Keratinocyte (primary cell): ENCODE measurements at regions not wholly inside any gene's neighbourhood (a gene's known extent, or its start where the extent isn't known, plus 50 kb on each side); places are given as distances from the start of the nearest gene placed in this dataset.

Source experiments
- DNase-seq: peaks from one replicate; pipeline ENCODE4 v3.0.0-alpha.2; 2011; ENCODE audit warnings: low read depth, missing footprints, low spot score
- FAIRE-seq: peaks from 2 replicates; lab custom pipeline; 2011; peaks lifted over from hg19 to GRCh38; lab: Jason Lieb, UNC
- H2AFZ ChIP-seq: 2 replicates; pipeline ENCODE4 v1.6.0; 2012; ENCODE audit warnings: low read length, control low read depth, inconsistent platforms; ENCODE audit not compliant: control insufficient read depth
- H3K27ac ChIP-seq: 2 replicates; pipeline ENCODE4 v1.5.1; 2011; ENCODE audit warnings: low read length; ENCODE audit not compliant: control insufficient read depth, insufficient read depth
- H3K27me3 ChIP-seq: 3 replicates; pipeline ENCODE4 v1.6.0; 2011; ENCODE audit warnings: low read length; ENCODE audit not compliant: control insufficient read depth, insufficient read depth; ENCODE audit errors: extremely low read depth
- H3K36me3 ChIP-seq, 2 experiments: 2 replicates in 1 of 2; 3 replicates in 1 of 2; pipeline ENCODE4 v1.5.1; 2011; ENCODE audit warnings: low read length in 2 of 2, mild to moderate bottlenecking in 1 of 2; ENCODE audit not compliant: control insufficient read depth in 2 of 2, insufficient read depth in 2 of 2; ENCODE audit errors: extremely low read depth in 1 of 2
- H3K4me1 ChIP-seq: 3 replicates; pipeline ENCODE4 v1.5.1; 2011; ENCODE audit warnings: low read length; ENCODE audit not compliant: control insufficient read depth, insufficient read depth; ENCODE audit errors: extremely low read depth
- H3K4me2 ChIP-seq: 3 replicates; pipeline ENCODE4 v1.6.0; 2011; ENCODE audit warnings: low read depth, low read length; ENCODE audit not compliant: control insufficient read depth, insufficient read depth; ENCODE audit errors: extremely low read depth
- H3K4me3 ChIP-seq, 3 experiments: fragments of 200-600 bp in 1 of 3; sonication (generic) in 1 of 3; 2 replicates in 2 of 3; 3 replicates in 1 of 3; pipeline ENCODE4 v1.5.1; 2011 to 2016; ENCODE audit warnings: low read length in 3 of 3, mild to moderate bottlenecking in 3 of 3, control low read depth in 2 of 3, inconsistent platforms in 1 of 3, low read depth in 1 of 3, mixed read lengths in 1 of 3, mixed run types in 1 of 3, moderate library complexity in 1 of 3; ENCODE audit not compliant: control insufficient read depth in 2 of 3, insufficient read depth in 2 of 3; ENCODE audit errors: extremely low read depth in 1 of 3
- H3K79me2 ChIP-seq: 2 replicates; pipeline ENCODE4 v1.6.0; 2012; ENCODE audit warnings: low read length; ENCODE audit not compliant: control insufficient read depth, insufficient read depth
- H3K9ac ChIP-seq: 3 replicates; pipeline ENCODE4 v1.6.0; 2011; ENCODE audit warnings: low read length; ENCODE audit not compliant: control insufficient read depth, insufficient read depth; ENCODE audit errors: extremely low read depth
- H3K9me1 ChIP-seq: 3 replicates; pipeline ENCODE4 v1.6.0; 2011; ENCODE audit warnings: low read length; ENCODE audit not compliant: control insufficient read depth, insufficient read depth; ENCODE audit errors: extremely low read depth
- H3K9me3 ChIP-seq: 2 replicates; pipeline ENCODE4 v1.5.1; 2012; ENCODE audit warnings: low read depth, low read length; ENCODE audit not compliant: control insufficient read depth
- H4K20me1 ChIP-seq: 3 replicates; pipeline ENCODE4 v1.6.0; 2011; ENCODE audit warnings: low read length; ENCODE audit not compliant: control insufficient read depth, insufficient read depth; ENCODE audit errors: extremely low read depth
- CTCF ChIP-seq, 3 experiments: IDR thresholded peaks in 1 of 3; conservative IDR thresholded peaks in 1 of 3; optimal IDR thresholded peaks in 1 of 3; 2 replicates in 2 of 3; 3 replicates in 1 of 3; pipeline versions ENCODE3 to v1.5.1; 2011; ENCODE audit warnings: low read length in 3 of 3, mild to moderate bottlenecking in 3 of 3, moderate library complexity in 2 of 3, control low read depth in 1 of 3, inconsistent platforms in 1 of 3; ENCODE audit not compliant: insufficient read depth in 2 of 3; ENCODE audit errors: extremely low read depth in 1 of 3
- EZH2 ChIP-seq: IDR thresholded peaks from one replicate; pipeline ENCODE4 v1.6.1; 2012; ENCODE audit warnings: inconsistent platforms, mild to moderate bottlenecking, low read length, moderate library complexity
- dilution Hi-C: fragments of 300-500 bp; cut with MboI; formaldehyde crosslinking; loops from one replicate; pipeline ENCODE4 v1.7.0; 2020; ENCODE audit warnings: low sequenced_read_pairs; ENCODE audit not compliant: extremely low pct_ligation_motif_present

- DNase-seq (no peak), FAIRE-seq (no peak)
- no peaks in the 10 kb centered on the region for H4K20me1 ChIP-seq
- H2AFZ ChIP-seq = no peak overlapping the region
- H3K9me3 ChIP-seq = no peaks in the 10 kb centered on the region
- H3K4me3 ChIP-seq = no peak overlapping the region
- no peaks in the 10 kb centered on the region for H3K4me1 ChIP-seq
- H3K27me3 ChIP-seq = no peaks in the 10 kb centered on the region
- H3K9me1 ChIP-seq = no peaks in the 10 kb centered on the region
- no peak overlapping the region for H3K9ac ChIP-seq
- dilution Hi-C loops = no loop called here
- H3K79me2 ChIP-seq = no peaks in the 10 kb centered on the region
- TF ChIP-seq EZH2 (no peak), CTCF (optimal IDR thresholded peaks at IDR 0.05 in 1 of 3, IDR thresholded peaks at IDR 0.05 in 1 of 3, conservative IDR thresholded peaks at IDR 0.05 in 1 of 3; ENCODE audit: extremely low read depth in 1 of 3, insufficient read depth in 2 of 3, low read length in 3 of 3) (no peak)
- H3K4me2 ChIP-seq = no peak overlapping the region
- H3K36me3 ChIP-seq = no peaks in the 10 kb centered on the region
- H3K27ac ChIP-seq = no peak overlapping the region
Observed at GRCh38 chr3:72018343-72018984, 233.5 kb upstream of the PROK2 start.

GRCh38 chr3:72017935-72018334 is 233.0 kb upstream of the PROK2 start:
- H3K36me3 ChIP-seq = no peaks in the 10 kb centered on the region
- no peaks in the 10 kb centered on the region for H3K4me1 ChIP-seq
- FAIRE-seq = no peak
- no peak overlapping the region for H3K4me2 ChIP-seq
- TF ChIP-seq EZH2 (no peak), CTCF (optimal IDR thresholded peaks at IDR 0.05 in 1 of 3, IDR thresholded peaks at IDR 0.05 in 1 of 3, conservative IDR thresholded peaks at IDR 0.05 in 1 of 3; ENCODE audit: extremely low read depth in 1 of 3, insufficient read depth in 2 of 3, low read length in 3 of 3) (no peak)
- H3K9ac ChIP-seq = no peak overlapping the region
- no peak for DNase-seq
- H3K79me2 ChIP-seq = no peaks in the 10 kb centered on the region
- dilution Hi-C loops = no loop called here
- no peak overlapping the region for H2AFZ ChIP-seq
- H3K27me3 ChIP-seq = peaks cover under 1% of the 10 kb centered on the region
- no peaks in the 10 kb centered on the region for H3K9me1 ChIP-seq
- no peak overlapping the region for H3K27ac ChIP-seq
- no peaks in the 10 kb centered on the region for H4K20me1 ChIP-seq
- H3K4me3 ChIP-seq = no peak overlapping the region
- no peaks in the 10 kb centered on the region for H3K9me3 ChIP-seq
